ENCODE measurements at regions not wholly inside any gene's neighbourhood (a gene's known extent, or its start where the extent isn't known, plus 50 kb on each side); places are given as distances from the start of the nearest gene placed in this dataset.

GRCh38 chr2:100639588-100640390 lies 77.0 kb downstream of the PDCL3 start:
- no peak for ATAC-seq (ENCODE audit: low FRiP score)
- DNase-seq (ENCODE audit: low spot score), result no peak
- TF ChIP-seq CTCF (IDR thresholded peaks at IDR 0.05), result no peak

GRCh38 chr2:100640431-100641124 lies 77.8 kb downstream of the PDCL3 start:
- DNase-seq (ENCODE audit: low spot score) (no peak), ATAC-seq (ENCODE audit: low FRiP score) (no peak)
- no peak for TF ChIP-seq CTCF (IDR thresholded peaks at IDR 0.05)

GRCh38 chr2:100641125-100641435 lies 78.3 kb downstream of the PDCL3 start:
- no peak for TF ChIP-seq CTCF (IDR thresholded peaks at IDR 0.05)
- no peak for DNase-seq (ENCODE audit: low spot score)
- no peak for ATAC-seq (ENCODE audit: low FRiP score)

- no peak for ATAC-seq (ENCODE audit: low FRiP score)
- TF ChIP-seq CTCF (IDR thresholded peaks at IDR 0.05), result no peak
- no peak for DNase-seq (ENCODE audit: low spot score)
These were observed 79.6 kb downstream of the PDCL3 start for GRCh38 chr2:100642425-100642824.

GRCh38 chr2:100643467-100643866 lies 80.7 kb downstream of the PDCL3 start:
- DNase-seq (ENCODE audit: low spot score) (no peak), ATAC-seq (ENCODE audit: low FRiP score) (no peak)
- TF ChIP-seq CTCF (IDR thresholded peaks at IDR 0.05), result no peak

- DNase-seq (ENCODE audit: low spot score), result no peak
- no peak for ATAC-seq (ENCODE audit: low FRiP score)
- no peak for TF ChIP-seq CTCF (IDR thresholded peaks at IDR 0.05)
These were observed 81.2 kb downstream of the PDCL3 start for GRCh38 chr2:100643906-100644501.
